ENCODE measurements at regions not wholly inside any gene's neighbourhood (a gene's known extent, or its start where the extent isn't known, plus 50 kb on each side); places are given as distances from the start of the nearest gene placed in this dataset.
A peak's percentile ranks its signal among the peaks of the same experiment; 100 is the strongest.
"Not testable (repeated sequence)": the region's sequence is repeated elsewhere in the genome, so short reads cannot be mapped to it uniquely, and the experiment has no call there.

GRCh38 chr4:178215309-178215708 lies 773.1 kb upstream of the AGA start:
- H3K36me3 Mint-ChIP-seq = no peaks in the 10 kb centered on the region
- WGBS (ENCODE audit: insufficient coverage) = no CpG with 5 or more reads among the region's 2 CpGs
- Histone ChIP-seq H3K4me3 (replicated peaks in 1 of 3; ENCODE audit: low read depth in 2 of 3, low read length in 3 of 3) (no peak overlapping the region), H3K27ac (ENCODE audit: low read depth in 1 of 2, low read length in 2 of 2) (no peak overlapping the region), H3K79me2 (ENCODE audit: insufficient read depth, low read length) (no peaks in the 10 kb centered on the region), H3K36me3 (replicated peaks in 1 of 2; ENCODE audit: control insufficient read depth in 1 of 2, insufficient read depth in 2 of 2, low read length in 2 of 2) (no peaks in the 10 kb centered on the region), H3K9me3 (replicated peaks in 1 of 2; ENCODE audit: control insufficient read depth in 1 of 2, insufficient read depth in 1 of 2, low read length in 2 of 2) (peaks cover 9 to 13% of the 10 kb centered on the region in 2 donors), H3K4me2 (replicated peaks; ENCODE audit: extremely low read depth, low read length, poor library complexity, severe bottlenecking) (no peak overlapping the region), H2AFZ (ENCODE audit: insufficient read depth, low read depth, low read length, poor library complexity, severe bottlenecking) (no peak overlapping the region), H3K27me3 (ENCODE audit: control insufficient read depth in 2 of 2, insufficient read depth in 2 of 2, low read length in 2 of 2) (no peaks in the 10 kb centered on the region), H3K9ac (ENCODE audit: insufficient read depth, low read length, poor library complexity, severe bottlenecking) (no peak overlapping the region), H4K20me1 (ENCODE audit: insufficient read depth, low read length) (no peaks in the 10 kb centered on the region), H3K4me1 (ENCODE audit: control insufficient read depth in 1 of 2, insufficient read depth in 2 of 2, low read length in 2 of 2) (no peaks in the 10 kb centered on the region)
- no peaks in the 10 kb centered on the region for H3K4me1 Mint-ChIP-seq
- H3K27me3 Mint-ChIP-seq (ENCODE audit: low read depth in 3 of 3) = no peaks in the 10 kb centered on the region
- peaks cover 0 to 11% (median 2%) of the 10 kb centered on the region in 7 donors for H3K9me3 Mint-ChIP-seq
- intact Hi-C loops (cut with micrococcal nuclease) = no loop called here
- no peak overlapping the region for H3K27ac Mint-ChIP-seq
- no peak for DNase-seq
- TF ChIP-seq CTCF (IDR thresholded peaks at IDR 0.05) = no peak
- H3K4me3 Mint-ChIP-seq = no peak overlapping the region

GRCh38 chr4:178215763-178216162 lies 773.5 kb upstream of the AGA start:
- Histone ChIP-seq H3K36me3 (replicated peaks in 1 of 2; ENCODE audit: control insufficient read depth in 1 of 2, insufficient read depth in 2 of 2, low read length in 2 of 2) (no peaks in the 10 kb centered on the region), H3K4me1 (ENCODE audit: control insufficient read depth in 1 of 2, insufficient read depth in 2 of 2, low read length in 2 of 2) (no peaks in the 10 kb centered on the region), H3K27me3 (ENCODE audit: control insufficient read depth in 2 of 2, insufficient read depth in 2 of 2, low read length in 2 of 2) (no peaks in the 10 kb centered on the region), H3K79me2 (ENCODE audit: insufficient read depth, low read length) (no peaks in the 10 kb centered on the region), H3K9ac (ENCODE audit: insufficient read depth, low read length, poor library complexity, severe bottlenecking) (no peak overlapping the region), H4K20me1 (ENCODE audit: insufficient read depth, low read length) (no peaks in the 10 kb centered on the region), H3K9me3 (replicated peaks in 1 of 2; ENCODE audit: control insufficient read depth in 1 of 2, insufficient read depth in 1 of 2, low read length in 2 of 2) (peaks cover 6 to 11% of the 10 kb centered on the region in 2 donors), H3K27ac (ENCODE audit: low read depth in 1 of 2, low read length in 2 of 2) (no peak overlapping the region), H3K4me2 (replicated peaks; ENCODE audit: extremely low read depth, low read length, poor library complexity, severe bottlenecking) (no peak overlapping the region), H2AFZ (ENCODE audit: insufficient read depth, low read depth, low read length, poor library complexity, severe bottlenecking) (no peak overlapping the region), H3K4me3 (replicated peaks in 1 of 3; ENCODE audit: low read depth in 2 of 3, low read length in 3 of 3) (no peak overlapping the region)
- intact Hi-C loops (cut with micrococcal nuclease) = no loop called here
- H3K4me3 Mint-ChIP-seq = no peak overlapping the region
- H3K36me3 Mint-ChIP-seq = no peaks in the 10 kb centered on the region
- TF ChIP-seq CTCF (IDR thresholded peaks at IDR 0.05) = no peak
- peaks cover 0 to 13% (median 2%) of the 10 kb centered on the region in 7 donors for H3K9me3 Mint-ChIP-seq
- peak overlapping the region in 1 of 7 donors; percentile 61 for H3K27ac Mint-ChIP-seq
- no peaks in the 10 kb centered on the region for H3K27me3 Mint-ChIP-seq (ENCODE audit: low read depth in 3 of 3)
- H3K4me1 Mint-ChIP-seq = no peaks in the 10 kb centered on the region
- 80% methylated on average over 1 of the region's 1 CpG for WGBS (ENCODE audit: insufficient coverage)
- no peak for DNase-seq

GRCh38 chr4:178226421-178226820 lies 784.2 kb upstream of the AGA start:
- H3K9me3 ChIP-seq (replicated peaks in 1 of 2; ENCODE audit: control insufficient read depth in 1 of 2, insufficient read depth in 1 of 2, low read length in 2 of 2) = peaks cover 27 to 30% of the 10 kb centered on the region in 2 donors
- WGBS (ENCODE audit: insufficient coverage) = no CpG with 5 or more reads among the region's 6 CpGs

More at GRCh38 chr4:178226421-178226820, 784.2 kb upstream of the AGA start:
- H3K27me3 Mint-ChIP-seq (ENCODE audit: low read depth in 3 of 3); H3K4me2 ChIP-seq (replicated peaks; ENCODE audit: extremely low read depth, low read length, poor library complexity, severe bottlenecking); H3K36me3 ChIP-seq (replicated peaks in 1 of 2; ENCODE audit: control insufficient read depth in 1 of 2, insufficient read depth in 2 of 2, low read length in 2 of 2); H3K4me3 Mint-ChIP-seq; H3K27me3 ChIP-seq (ENCODE audit: control insufficient read depth in 2 of 2, insufficient read depth in 2 of 2, low read length in 2 of 2); H3K9ac ChIP-seq (ENCODE audit: insufficient read depth, low read length, poor library complexity, severe bottlenecking); H3K4me1 Mint-ChIP-seq; H2AFZ ChIP-seq (ENCODE audit: insufficient read depth, low read depth, low read length, poor library complexity, severe bottlenecking); H4K20me1 ChIP-seq (ENCODE audit: insufficient read depth, low read length); H3K27ac Mint-ChIP-seq; H3K4me1 ChIP-seq (ENCODE audit: control insufficient read depth in 1 of 2, insufficient read depth in 2 of 2, low read length in 2 of 2); H3K27ac ChIP-seq (ENCODE audit: low read depth in 1 of 2, low read length in 2 of 2); intact Hi-C loops (cut with micrococcal nuclease); H3K79me2 ChIP-seq (ENCODE audit: insufficient read depth, low read length); H3K4me3 ChIP-seq (replicated peaks in 1 of 3; ENCODE audit: low read depth in 2 of 3, low read length in 3 of 3); DNase-seq; H3K36me3 Mint-ChIP-seq: not testable (repeated sequence)
- peaks cover 8 to 34% (median 21%) of the 10 kb centered on the region in 7 donors for H3K9me3 Mint-ChIP-seq

Measured in CD14-positive monocyte (primary cell).